ENCODE measurements at regions not wholly inside any gene's neighbourhood (a gene's known extent, or its start where the extent isn't known, plus 50 kb on each side); places are given as distances from the start of the nearest gene placed in this dataset.

DNA sequence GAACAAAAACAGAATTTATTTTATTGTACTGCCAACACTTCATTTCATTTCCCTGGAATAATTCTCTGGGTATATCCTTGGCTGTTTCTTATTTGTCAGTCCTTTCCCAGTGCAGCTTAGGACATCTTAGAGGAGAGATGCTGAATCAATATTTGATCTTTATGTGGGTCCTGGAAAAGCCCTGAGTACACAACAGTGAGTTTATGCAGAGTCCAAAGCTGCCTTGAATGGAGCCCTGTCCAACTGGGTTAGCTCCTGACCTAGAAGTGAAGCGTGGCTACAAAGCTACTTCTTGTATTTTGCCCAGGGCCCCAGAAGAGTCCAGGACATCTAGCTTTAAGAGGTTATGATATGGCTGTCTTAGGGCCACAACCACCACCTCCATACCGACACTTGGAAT lies 378.0 kb upstream of the FAT3 start:
- TF ChIP-seq, protein P1, sequence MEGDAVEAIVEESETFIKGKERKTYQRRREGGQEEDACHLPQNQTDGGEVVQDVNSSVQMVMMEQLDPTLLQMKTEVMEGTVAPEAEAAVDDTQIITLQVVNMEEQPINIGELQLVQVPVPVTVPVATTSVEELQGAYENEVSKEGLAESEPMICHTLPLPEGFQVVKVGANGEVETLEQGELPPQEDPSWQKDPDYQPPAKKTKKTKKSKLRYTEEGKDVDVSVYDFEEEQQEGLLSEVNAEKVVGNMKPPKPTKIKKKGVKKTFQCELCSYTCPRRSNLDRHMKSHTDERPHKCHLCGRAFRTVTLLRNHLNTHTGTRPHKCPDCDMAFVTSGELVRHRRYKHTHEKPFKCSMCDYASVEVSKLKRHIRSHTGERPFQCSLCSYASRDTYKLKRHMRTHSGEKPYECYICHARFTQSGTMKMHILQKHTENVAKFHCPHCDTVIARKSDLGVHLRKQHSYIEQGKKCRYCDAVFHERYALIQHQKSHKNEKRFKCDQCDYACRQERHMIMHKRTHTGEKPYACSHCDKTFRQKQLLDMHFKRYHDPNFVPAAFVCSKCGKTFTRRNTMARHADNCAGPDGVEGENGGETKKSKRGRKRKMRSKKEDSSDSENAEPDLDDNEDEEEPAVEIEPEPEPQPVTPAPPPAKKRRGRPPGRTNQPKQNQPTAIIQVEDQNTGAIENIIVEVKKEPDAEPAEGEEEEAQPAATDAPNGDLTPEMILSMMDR (IDR thresholded peaks at IDR 0.05), result no peak
- no peak for TF ChIP-seq POLR2A (IDR thresholded peaks at IDR 0.05)
